Cardiac fibroblast (primary cell): ENCODE measurements at regions not wholly inside any gene's neighbourhood (a gene's known extent, or its start where the extent isn't known, plus 50 kb on each side); places are given as distances from the start of the nearest gene placed in this dataset.
A peak's percentile ranks its signal among the peaks of the same experiment; 100 is the strongest.

ENCODE experiments used
- DNase-seq, 2 donors: peaks; one replicate each; pipeline versions ENCODE4 v3.0.0 to v3.0.0-alpha.2; 2010; ENCODE audit warnings: low read depth in 2 of 2
- H3K4me3 ChIP-seq, 2 donors: replicated peaks in 1 of 2; 1 replicate in 1 of 2; 2 replicates in 1 of 2; pipeline ENCODE4 v1.5.1; 2011; ENCODE audit warnings: low read depth in 2 of 2, low read length in 2 of 2, mild to moderate bottlenecking in 2 of 2, moderate library complexity in 1 of 2
- CTCF ChIP-seq: IDR thresholded peaks from one replicate; pipeline ENCODE4 v1.5.1; 2011; ENCODE audit warnings: low read depth, mild to moderate bottlenecking, low read length, inconsistent platforms

GRCh38 chr12:60196366-60196765 lies 600.5 kb downstream of the SLC16A7 start:
- no peak overlapping the region for H3K4me3 ChIP-seq
- no peak for TF ChIP-seq CTCF
- DNase-seq: no peak

GRCh38 chr12:60197589-60197988 lies 601.8 kb downstream of the SLC16A7 start:
- H3K4me3 ChIP-seq: no peak overlapping the region
- DNase-seq: peak; percentile 23 to 75
- no peak for TF ChIP-seq CTCF

DNA sequence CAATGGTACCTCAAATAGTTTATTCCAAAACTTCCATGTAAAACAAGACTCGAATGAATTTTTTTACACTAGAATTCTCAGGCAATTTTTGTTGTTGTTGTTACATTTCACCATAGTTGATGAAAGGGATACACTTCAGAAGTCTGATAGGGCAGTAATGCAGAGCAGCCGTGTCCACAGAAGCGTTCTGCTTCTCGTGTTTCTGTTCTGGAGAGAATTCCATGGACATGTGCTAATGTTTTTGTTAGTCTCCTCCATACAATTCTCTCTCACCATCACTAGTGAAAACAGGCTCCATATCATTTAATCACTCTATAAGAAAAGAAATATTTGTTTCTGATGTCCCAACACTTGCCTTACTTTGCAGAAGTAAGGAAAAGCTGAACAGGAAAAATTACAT lies 606.1 kb downstream of the SLC16A7 start:
- DNase-seq: peak; percentile 35 to 39
- TF ChIP-seq CTCF: no peak
- no peak overlapping the region for H3K4me3 ChIP-seq

GRCh38 chr12:60205500-60205899 lies 609.7 kb downstream of the SLC16A7 start:
- no peak for TF ChIP-seq CTCF
- no peak overlapping the region for H3K4me3 ChIP-seq
- peak; percentile 63 to 70 for DNase-seq

- no peak for TF ChIP-seq CTCF
- no peak overlapping the region for H3K4me3 ChIP-seq
- no peak for DNase-seq
These were observed 613.7 kb downstream of the SLC16A7 start for GRCh38 chr12:60209521-60209920.

DNA sequence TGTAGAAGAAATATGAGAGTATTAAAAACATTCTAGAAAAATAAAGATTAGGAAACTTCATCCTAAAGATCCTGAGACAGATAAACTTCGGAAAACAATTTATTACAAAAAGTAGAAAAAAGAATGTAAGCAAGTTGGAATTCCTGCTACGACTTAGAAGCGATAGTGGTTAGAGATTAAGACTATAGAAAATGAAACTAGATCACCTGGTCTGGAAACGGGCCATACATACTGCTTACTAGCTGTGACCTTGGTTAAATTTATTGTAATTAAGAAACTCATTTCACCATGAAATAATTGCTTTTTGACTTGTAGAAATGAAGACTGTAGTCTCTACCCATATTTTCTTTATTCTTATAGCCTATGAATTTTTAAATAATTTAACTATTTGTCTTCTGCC lies 614.1 kb downstream of the SLC16A7 start:
- no peak for TF ChIP-seq CTCF
- no peak for DNase-seq
- H3K4me3 ChIP-seq: no peak overlapping the region

GRCh38 chr12:60210756-60211155 lies 614.9 kb downstream of the SLC16A7 start:
- no peak overlapping the region for H3K4me3 ChIP-seq
- TF ChIP-seq CTCF: no peak
- DNase-seq: no peak
